Stomach (tissue), 8 donors: ENCODE measurements at regions not wholly inside any gene's neighbourhood (a gene's known extent, or its start where the extent isn't known, plus 50 kb on each side); places are given as distances from the start of the nearest gene placed in this dataset.

Source experiments
- DNase-seq, 2 donors: peaks; one replicate each; pipeline versions ENCODE4 v3.0.0 to v3.0.0-alpha.2; 2013 to 2019
- H3K27ac ChIP-seq, 5 donors: fragments of 200-600 bp in 4 of 5; sonication (generic) in 4 of 5; one replicate each; pipeline ENCODE4 v1.5.1; 2013 to 2019; ENCODE audit warnings: mild to moderate bottlenecking in 1 of 5, moderate library complexity in 1 of 5
- H3K27me3 ChIP-seq, 3 donors: fragments of 200-600 bp; sonication (generic); one replicate each; pipeline ENCODE4 v1.5.1; 2017 to 2019; ENCODE audit warnings: mixed run types in 1 of 3
- H3K36me3 ChIP-seq, 4 donors: fragments of 200-600 bp; sonication (generic); 1 replicate in 3 of 4; 2 replicates in 1 of 4; pipeline ENCODE4 v1.5.1; 2016 to 2019
- H3K4me1 ChIP-seq, 4 donors: fragments of 200-600 bp; sonication (generic); one replicate each; pipeline ENCODE4 v1.5.1; 2016 to 2019
- H3K4me3 ChIP-seq, 4 donors: fragments of 200-600 bp; sonication (generic) in 3 of 4; one replicate each; pipeline ENCODE4 v1.5.1; 2016 to 2019; ENCODE audit warnings: mild to moderate bottlenecking in 1 of 4
- H3K9me3 ChIP-seq, 4 donors: fragments of 200-600 bp; sonication (generic); one replicate each; pipeline ENCODE4 v1.5.1; 2016 to 2019
- CTCF ChIP-seq, 7 experiments: fragments of 450-650 bp in 4 of 7; fragments of 200-600 bp in 3 of 7; sonication (generic) in 3 of 7; IDR thresholded peaks; one replicate each; pipeline ENCODE4 v1.5.1; 2016 to 2019; ENCODE audit warnings: antibody characterized with exemption in 7 of 7, control low read depth in 2 of 7, mild to moderate bottlenecking in 1 of 7
- EP300 ChIP-seq: sonication (generic); formaldehyde crosslinking; IDR thresholded peaks from one replicate; pipeline ENCODE4 v1.6.1; 2017; ENCODE audit warnings: antibody characterized with exemption
- POLR2A ChIP-seq, 4 donors: fragments of 450-650 bp; IDR thresholded peaks; one replicate each; pipeline ENCODE4 v1.6.1; 2016; ENCODE audit warnings: antibody characterized with exemption in 4 of 4, control low read depth in 2 of 4, mild to moderate bottlenecking in 1 of 4, moderate library complexity in 1 of 4
- POLR2AphosphoS5 ChIP-seq, 3 donors: sonication (generic); formaldehyde crosslinking; IDR thresholded peaks; one replicate each; pipeline ENCODE4 v1.6.1; 2016; ENCODE audit warnings: antibody characterized with exemption in 3 of 3
- WGBS, 5 donors: extraction: QIAGEN DNeasy Blood & Tissue Kit in 3 of 5; methylation state at CpG; one replicate each; pipeline versions ENCODE4 v1.1.5 to v1.1.7; 2013 to 2018; 5-methylcytosine and 5-hydroxymethylcytosine counted together
- intact Hi-C: fragments of 100-400 bp; cut with DNase I; formaldehyde crosslinking; loops from one replicate; pipeline ENCODE4 v1.15.1; 2023; ENCODE audit warnings: low total_unique reads
- donor health status: healthy with polysubstance abuse.
- donor health status: Bipolar disorder and iron deficiency.
- donor health status: healthy.

- TF ChIP-seq POLR2A (IDR thresholded peaks at IDR 0.05) (no peak), CTCF (IDR thresholded peaks at IDR 0.05) (no peak), EP300 (no peak), POLR2AphosphoS5 (IDR thresholded peaks at IDR 0.05) (no peak)
- Histone ChIP-seq H3K4me1 (no peaks in the 10 kb centered on the region), H3K27me3 (no peaks in the 10 kb centered on the region), H3K9me3 (peaks cover 0 to 8% (median 7%) of the 10 kb centered on the region in 4 donors), H3K27ac (no peak overlapping the region), H3K36me3 (no peaks in the 10 kb centered on the region), H3K4me3 (no peak overlapping the region)
- DNase-seq = no peak
- intact Hi-C loops = no loop called here
- WGBS, 5 donors = 27 to 46% (median 37%) methylated on average over 3 of the region's 3 CpGs
These were observed 268.2 kb upstream of the CRIM1 start for GRCh38 chr2:36087344-36087743.

- no peak overlapping the region for H3K4me3 ChIP-seq
- WGBS, 5 donors = 89 to 96% (median 94%) methylated on average over 1 of the region's 1 CpG
- TF ChIP-seq POLR2A (IDR thresholded peaks at IDR 0.05) (no peak), EP300 (no peak), POLR2AphosphoS5 (IDR thresholded peaks at IDR 0.05) (no peak), CTCF (IDR thresholded peaks at IDR 0.05) (no peak)
These were observed 275.8 kb upstream of the CRIM1 start for GRCh38 chr2:36079793-36080192.

GRCh38 chr2:36074008-36074407, 281.6 kb upstream of the CRIM1 start:
- no peaks in the 10 kb centered on the region for H3K4me1 ChIP-seq
- H3K9me3 ChIP-seq = peaks cover 0 to 5% (median 0%) of the 10 kb centered on the region in 4 donors
- 0 to 2% (median 0%) methylated on average over 1 of the region's 1 CpG for WGBS, 5 donors
- intact Hi-C loops = no loop called here
- H3K36me3 ChIP-seq = no peaks in the 10 kb centered on the region
- TF ChIP-seq EP300 = no peak
- TF ChIP-seq CTCF (IDR thresholded peaks at IDR 0.05) = no peak
- TF ChIP-seq POLR2A (IDR thresholded peaks at IDR 0.05) = no peak
- no peak for TF ChIP-seq POLR2AphosphoS5 (IDR thresholded peaks at IDR 0.05)
- H3K27ac ChIP-seq = no peak overlapping the region
- no peaks in the 10 kb centered on the region for H3K27me3 ChIP-seq
- no peak overlapping the region for H3K4me3 ChIP-seq
- no peak for DNase-seq

More at GRCh38 chr2:36079793-36080192, 275.8 kb upstream of the CRIM1 start:
- H3K27ac ChIP-seq = no peak overlapping the region
- no peaks in the 10 kb centered on the region for H3K36me3 ChIP-seq
- no peaks in the 10 kb centered on the region for H3K4me1 ChIP-seq
- H3K27me3 ChIP-seq = no peaks in the 10 kb centered on the region
- no peaks in the 10 kb centered on the region for H3K9me3 ChIP-seq
- no peak for DNase-seq
- intact Hi-C loops = no loop called here

- H3K4me1 ChIP-seq = no peaks in the 10 kb centered on the region
- TF ChIP-seq POLR2AphosphoS5 (IDR thresholded peaks at IDR 0.05) (no peak), EP300 (no peak), CTCF (IDR thresholded peaks at IDR 0.05) (no peak), POLR2A (IDR thresholded peaks at IDR 0.05) (no peak)
- 77 to 89% (median 89%) methylated on average over 1 of the region's 1 CpG for WGBS, 5 donors
These were observed 283.9 kb upstream of the CRIM1 start for GRCh38 chr2:36071698-36072097.

More at GRCh38 chr2:36071698-36072097, 283.9 kb upstream of the CRIM1 start:
- intact Hi-C loops = no loop called here
- Histone ChIP-seq H3K27me3 (no peaks in the 10 kb centered on the region), H3K9me3 (peaks cover 0 to 9% (median 0%) of the 10 kb centered on the region in 4 donors), H3K4me3 (no peak overlapping the region), H3K36me3 (no peaks in the 10 kb centered on the region), H3K27ac (no peak overlapping the region)
- DNase-seq = no peak
